Spleen (tissue), 11 donors: ENCODE measurements at regions not wholly inside any gene's neighbourhood (a gene's known extent, or its start where the extent isn't known, plus 50 kb on each side); places are given as distances from the start of the nearest gene placed in this dataset.

Experiments
- DNase-seq: peaks from one replicate; pipeline ENCODE4 v3.0.0-alpha.2; 2020
- H3K27ac ChIP-seq, 8 donors: fragments of 200-600 bp; sonication (generic) in 7 of 8; 1 replicate in 4 of 8; 2 replicates in 4 of 8; pipeline versions ENCODE4 v1.5.0 to v1.8.0; 2016 to 2021; ENCODE audit warnings: inconsistent platforms in 4 of 8, mild to moderate bottlenecking in 4 of 8, moderate library complexity in 1 of 8
- H3K27me3 ChIP-seq, 7 donors: fragments of 200-600 bp; sonication (generic) in 6 of 7; replicated peaks in 1 of 7; 1 replicate in 4 of 7; 2 replicates in 3 of 7; pipeline versions ENCODE4 v1.5.0 to v1.8.0; 2016 to 2021; ENCODE audit warnings: inconsistent platforms in 3 of 7, mild to moderate bottlenecking in 1 of 7
- H3K36me3 ChIP-seq, 6 donors: fragments of 200-600 bp; sonication (generic) in 5 of 6; 1 replicate in 4 of 6; 2 replicates in 2 of 6; pipeline versions ENCODE4 v1.5.0 to v1.8.0; 2016 to 2021; ENCODE audit warnings: inconsistent platforms in 2 of 6
- H3K4me1 ChIP-seq, 6 donors: fragments of 200-600 bp; sonication (generic) in 5 of 6; 1 replicate in 3 of 6; 2 replicates in 3 of 6; pipeline versions ENCODE4 v1.5.0 to v1.8.0; 2016 to 2021; ENCODE audit warnings: inconsistent platforms in 3 of 6
- H3K4me3 ChIP-seq, 8 donors: fragments of 200-600 bp; sonication (generic) in 7 of 8; 1 replicate in 4 of 8; 2 replicates in 4 of 8; pipeline versions ENCODE4 v1.5.0 to v1.8.0; 2016 to 2021; ENCODE audit warnings: inconsistent platforms in 4 of 8, mild to moderate bottlenecking in 4 of 8, moderate library complexity in 2 of 8
- H3K9me3 ChIP-seq, 8 donors: fragments of 200-600 bp; sonication (generic) in 7 of 8; 1 replicate in 4 of 8; 2 replicates in 4 of 8; pipeline versions ENCODE4 v1.5.0 to v1.8.0; 2016 to 2021; ENCODE audit warnings: inconsistent platforms in 4 of 8
- CTCF ChIP-seq, 11 experiments: fragments of 200-600 bp in 7 of 11; fragments of 450-650 bp in 4 of 11; sonication (generic) in 4 of 11; IDR thresholded peaks in 8 of 11; conservative IDR thresholded peaks in 3 of 11; 1 replicate in 7 of 11; 2 replicates in 4 of 11; pipeline versions ENCODE4 v1.4.0 to v1.8.0; 2016 to 2021; ENCODE audit warnings: antibody characterized with exemption in 11 of 11, inconsistent platforms in 4 of 11, mild to moderate bottlenecking in 1 of 11
- POLR2A ChIP-seq, 3 donors: fragments of 450-650 bp; IDR thresholded peaks; one replicate each; pipeline ENCODE4 v1.5.1; 2017; ENCODE audit warnings: antibody characterized with exemption in 3 of 3, mild to moderate bottlenecking in 1 of 3
- POLR2AphosphoS5 ChIP-seq, 3 donors: sonication (generic); formaldehyde crosslinking; IDR thresholded peaks; one replicate each; pipeline ENCODE4 v1.5.1; 2017; ENCODE audit warnings: antibody characterized with exemption in 3 of 3
- whole genome bisulfite sequencing, 5 donors: extraction: QIAGEN DNeasy Blood & Tissue Kit in 3 of 5; methylation state at CpG; one replicate each; pipeline versions ENCODE4 v1.1.5 to v1.1.7; 2013 to 2018; 5-methylcytosine and 5-hydroxymethylcytosine counted together
- intact Hi-C: fragments of 100-400 bp; cut with DNase I; formaldehyde crosslinking; loops from one replicate; pipeline ENCODE4 v1.15.0; 2023; ENCODE audit warnings: low total_unique reads
- donor health status: healthy with polysubstance abuse.
- donor health status: DM: no; HTN: no; CAD: no; lungs with moderate emphysema.
- donor health status: DM: no; HTN: no; CAD: no.
- donor health status: Bipolar disorder and iron deficiency.
- donor health status: healthy.
- donor health status: DM: no; HTN: no; CAD: no.
- donor health status: DM: yes; HTN: yes; CAD: no.

GRCh38 chr21:37986000-37986399, 69.7 kb upstream of the KCNJ6 start:
- H3K27me3 ChIP-seq, result peaks cover 0 to 31% (median 0%) of the 10 kb centered on the region in 7 donors
- no peaks in the 10 kb centered on the region for H3K36me3 ChIP-seq
- no peak overlapping the region for H3K4me3 ChIP-seq
- no peaks in the 10 kb centered on the region for H3K4me1 ChIP-seq
- H3K27ac ChIP-seq, result no peak overlapping the region
- WGBS, 5 donors, result 76 to 89% (median 84%) methylated on average over 3 of the region's 3 CpGs
- DNase-seq, result no peak
- intact Hi-C loops, result no loop called here
- H3K9me3 ChIP-seq, result no peaks in the 10 kb centered on the region
- no peak for TF ChIP-seq CTCF (IDR thresholded peaks at IDR 0.05 in 8 of 11, conservative IDR thresholded peaks at IDR 0.05 in 3 of 11)
- no peak for TF ChIP-seq POLR2AphosphoS5 (IDR thresholded peaks at IDR 0.05)
- no peak for TF ChIP-seq POLR2A (IDR thresholded peaks at IDR 0.05)

GRCh38 chr21:37986751-37987399, 70.6 kb upstream of the KCNJ6 start:
- H3K4me3 ChIP-seq, result no peak overlapping the region
- intact Hi-C loops, result no loop called here
- no peaks in the 10 kb centered on the region for H3K36me3 ChIP-seq
- H3K27ac ChIP-seq, result no peak overlapping the region
- WGBS, 5 donors, result 58 to 62% (median 59%) methylated on average over 5 of the region's 5 CpGs
- H3K9me3 ChIP-seq, result no peaks in the 10 kb centered on the region
- DNase-seq, result no peak
- H3K27me3 ChIP-seq, result peaks cover 0 to 27% (median 0%) of the 10 kb centered on the region in 7 donors
- no peaks in the 10 kb centered on the region for H3K4me1 ChIP-seq
- no peak for TF ChIP-seq POLR2A (IDR thresholded peaks at IDR 0.05)
- TF ChIP-seq POLR2AphosphoS5 (IDR thresholded peaks at IDR 0.05), result no peak
- no peak for TF ChIP-seq CTCF (IDR thresholded peaks at IDR 0.05 in 8 of 11, conservative IDR thresholded peaks at IDR 0.05 in 3 of 11)

- intact Hi-C loops, result no loop called here
- 86 to 91% (median 88%) methylated on average over 5 of the region's 5 CpGs for WGBS, 5 donors
- no peak for TF ChIP-seq POLR2A (IDR thresholded peaks at IDR 0.05)
- no peak for TF ChIP-seq CTCF (IDR thresholded peaks at IDR 0.05 in 8 of 11, conservative IDR thresholded peaks at IDR 0.05 in 3 of 11)
- no peak for TF ChIP-seq POLR2AphosphoS5 (IDR thresholded peaks at IDR 0.05)
Observed at GRCh38 chr21:37987668-37988067, 71.4 kb upstream of the KCNJ6 start.

GRCh38 chr21:37993071-37993470, 76.8 kb upstream of the KCNJ6 start:
- H3K27ac ChIP-seq, result no peak overlapping the region
- TF ChIP-seq CTCF (IDR thresholded peaks at IDR 0.05 in 8 of 11, conservative IDR thresholded peaks at IDR 0.05 in 3 of 11) (no peak), POLR2AphosphoS5 (IDR thresholded peaks at IDR 0.05) (no peak), POLR2A (IDR thresholded peaks at IDR 0.05) (no peak)
- no peak overlapping the region for H3K4me3 ChIP-seq
- intact Hi-C loops, result no loop called here
- H3K4me1 ChIP-seq, result no peaks in the 10 kb centered on the region
- peaks cover 0 to 14% (median 0%) of the 10 kb centered on the region in 7 donors for H3K27me3 ChIP-seq
- WGBS, 5 donors, result 54 to 76% (median 68%) methylated on average over 1 of the region's 1 CpG
- DNase-seq, result no peak
- no peaks in the 10 kb centered on the region for H3K9me3 ChIP-seq
- H3K36me3 ChIP-seq, result no peaks in the 10 kb centered on the region

More at GRCh38 chr21:37987668-37988067, 71.4 kb upstream of the KCNJ6 start:
- Histone ChIP-seq H3K36me3 (no peaks in the 10 kb centered on the region), H3K27me3 (peaks cover 0 to 22% (median 0%) of the 10 kb centered on the region in 7 donors), H3K27ac (no peak overlapping the region), H3K9me3 (no peaks in the 10 kb centered on the region), H3K4me1 (no peaks in the 10 kb centered on the region), H3K4me3 (no peak overlapping the region)
- no peak for DNase-seq
